PC-9 (cell line): ENCODE measurements at regions not wholly inside any gene's neighbourhood (a gene's known extent, or its start where the extent isn't known, plus 50 kb on each side); places are given as distances from the start of the nearest gene placed in this dataset.

Experiments used
- BruUV-seq: library from RNA; stranded (reverse); fragments of 400-500 nt; replicated peaks from 2 replicates; lab custom pipeline; 2021; lab: Mats Ljungman, UMichigan
- CTCF ChIA-PET: fragments of 300-600 bp; sonication (Branson Sonifier 250); formaldehyde crosslinking; loops from one replicate; lab custom pipeline; 2022; ENCODE audit warnings: antibody characterized with exemption; lab: Charles Lee
- POLR2A ChIA-PET: fragments of 300-600 bp; sonication (Branson Sonifier 250); formaldehyde crosslinking; loops from one replicate; lab custom pipeline; 2022; ENCODE audit warnings: antibody characterized with exemption; ENCODE audit not compliant: unreplicated experiment; lab: Charles Lee
- DNase-seq, 2 experiments: peaks; one replicate each; pipeline versions ENCODE4 v3.0.0 to v3.0.0-alpha.2; 2015 to 2022; ENCODE audit warnings: mixed read lengths in 1 of 2
- H2AFZ ChIP-seq: fragments of 200-600 bp; sonication (generic); 2 replicates; pipeline ENCODE4 v1.8.1; 2017; ENCODE audit warnings: antibody characterized with exemption
- H3F3A ChIP-seq: fragments of 200-600 bp; sonication (generic); 2 replicates; pipeline ENCODE4 v1.8.1; 2017; ENCODE audit warnings: antibody characterized with exemption, mild to moderate bottlenecking, low read depth; ENCODE audit not compliant: insufficient read depth
- H3K27ac ChIP-seq: fragments of 200-600 bp; sonication (generic); 2 replicates; pipeline ENCODE4 v1.6.1; 2016; ENCODE audit warnings: mixed run types
- H3K27me3 ChIP-seq: fragments of 200-600 bp; sonication (generic); 2 replicates; pipeline ENCODE4 v1.6.1; 2016; ENCODE audit warnings: low read depth, mixed run types; ENCODE audit not compliant: insufficient read depth
- H3K36me3 ChIP-seq: fragments of 200-600 bp; sonication (generic); 2 replicates; pipeline ENCODE4 v1.6.1; 2016; ENCODE audit warnings: low read depth, mixed run types
- H3K4me1 ChIP-seq: fragments of 200-600 bp; sonication (generic); replicated peaks from 2 replicates; pipeline ENCODE4 v1.6.1; 2016; ENCODE audit warnings: mixed run types; ENCODE audit not compliant: insufficient read depth
- H3K4me2 ChIP-seq: fragments of 200-600 bp; sonication (generic); 2 replicates; pipeline ENCODE4 v1.6.1; 2017; ENCODE audit warnings: mixed run types
- H3K4me3 ChIP-seq: fragments of 200-600 bp; sonication (generic); 2 replicates; pipeline ENCODE4 v1.6.1; 2016; ENCODE audit warnings: mixed run types
- H3K79me2 ChIP-seq: fragments of 200-600 bp; sonication (generic); 2 replicates; pipeline ENCODE4 v1.6.1; 2017; ENCODE audit warnings: low read depth, mixed run types
- H3K9me2 ChIP-seq: fragments of 200-600 bp; sonication (generic); 2 replicates; pipeline ENCODE4 v1.8.1; 2017; ENCODE audit warnings: mild to moderate bottlenecking; ENCODE audit not compliant: insufficient read depth
- H3K9me3 ChIP-seq: fragments of 200-600 bp; sonication (generic); 2 replicates; pipeline ENCODE4 v1.8.1; 2016; ENCODE audit warnings: low read depth; ENCODE audit not compliant: insufficient read depth
- H4K20me1 ChIP-seq: fragments of 200-600 bp; sonication (generic); 2 replicates; pipeline ENCODE4 v1.8.1; 2017; ENCODE audit not compliant: insufficient read depth
- CTCF ChIP-seq: fragments of 200-600 bp; sonication (generic); conservative IDR thresholded peaks from 2 replicates; pipeline ENCODE4 v1.6.1; 2017; ENCODE audit warnings: mixed run types, antibody characterized with exemption, mild to moderate bottlenecking, moderate library complexity
- EZH2 ChIP-seq: fragments of 200-600 bp; sonication (generic); IDR thresholded peaks from 2 replicates; pipeline ENCODE4 v1.8.0; 2017; ENCODE audit warnings: antibody characterized with exemption, low read depth
- intact Hi-C: fragments of 100-400 bp; cut with micrococcal nuclease; formaldehyde crosslinking; loops from one replicate; pipeline ENCODE4 v1.10.0; 2022; ENCODE audit not compliant: unreplicated experiment

GRCh38 chr7:46970131-46970430 lies 611.8 kb downstream of the TNS3 start:
- intact Hi-C loops = no loop called here
- POLR2A ChIA-PET = no interaction called here
- peaks cover 22% of the 10 kb centered on the region; the same call in 1 of the 2 replicates for H3K9me3 ChIP-seq
- H3K36me3 ChIP-seq = no peaks in the 10 kb centered on the region
- no peaks in the 10 kb centered on the region for H4K20me1 ChIP-seq
- TF ChIP-seq EZH2 = no peak
- no peak for TF ChIP-seq CTCF
- H3K27me3 ChIP-seq = no peaks in the 10 kb centered on the region
- 0 out of 2 replicates have a peak overlapping the region, but pooled peaks have one; percentile 65 for H2AFZ ChIP-seq
- H3K79me2 ChIP-seq = no peaks in the 10 kb centered on the region
- no peak overlapping the region for H3K4me2 ChIP-seq
- no peak overlapping the region; the same call in 1 of the 2 replicates for H3K27ac ChIP-seq
- CTCF ChIA-PET = no interaction called here
- peak in 1 of 2 experiments; percentile 30 for DNase-seq
- H3F3A ChIP-seq = peaks cover 6% of the 10 kb centered on the region; the same call in 1 of the 2 replicates
- H3K9me2 ChIP-seq = no peaks in the 10 kb centered on the region
- H3K4me3 ChIP-seq = no peak overlapping the region
- H3K4me1 ChIP-seq = peaks cover 24% of the 10 kb centered on the region
- no TSS peak for BruUV-seq

GRCh38 chr7:46969303-46970130 lies 612.4 kb downstream of the TNS3 start:
- POLR2A ChIA-PET = no interaction called here
- TF ChIP-seq EZH2 = no peak
- no peak for TF ChIP-seq CTCF
- H3K79me2 ChIP-seq = no peaks in the 10 kb centered on the region
- H3K36me3 ChIP-seq = no peaks in the 10 kb centered on the region
- intact Hi-C loops = no loop called here
- no peaks in the 10 kb centered on the region for H3K27me3 ChIP-seq
- peaks cover 24% of the 10 kb centered on the region for H3K4me1 ChIP-seq
- H3K9me3 ChIP-seq = peaks cover 26% of the 10 kb centered on the region; the same call in 1 of the 2 replicates
- H3K9me2 ChIP-seq = no peaks in the 10 kb centered on the region
- no peak overlapping the region for H3K4me3 ChIP-seq
- peaks cover 6% of the 10 kb centered on the region; the same call in 1 of the 2 replicates for H3F3A ChIP-seq
- no peaks in the 10 kb centered on the region for H4K20me1 ChIP-seq
- CTCF ChIA-PET = no interaction called here
- peak overlapping the region; percentile 37 for H3K27ac ChIP-seq
- peak overlapping the region; percentile 36 for H3K4me2 ChIP-seq
- TSS peak; percentile 85 for BruUV-seq
- peak; percentile 38 to 82 for DNase-seq
- peak overlapping the region; percentile 65 for H2AFZ ChIP-seq

GRCh38 chr7:46968003-46968402 lies 613.9 kb downstream of the TNS3 start:
- no peak for DNase-seq
- ChIA-PET CTCF (no interaction called here), POLR2A (no interaction called here)
- Histone ChIP-seq H3K4me2 (no peak overlapping the region), H2AFZ (no peak overlapping the region), H3K4me1 (peaks cover 24% of the 10 kb centered on the region), H3F3A (peaks cover 6% of the 10 kb centered on the region; the same call in 1 of the 2 replicates), H3K4me3 (no peak overlapping the region), H4K20me1 (no peaks in the 10 kb centered on the region), H3K27ac (no peak overlapping the region), H3K9me3 (peaks cover 36% of the 10 kb centered on the region; the same call in 1 of the 2 replicates), H3K9me2 (no peaks in the 10 kb centered on the region), H3K36me3 (no peaks in the 10 kb centered on the region), H3K79me2 (no peaks in the 10 kb centered on the region), H3K27me3 (no peaks in the 10 kb centered on the region)
- TF ChIP-seq CTCF (no peak), EZH2 (no peak)
- intact Hi-C loops = no loop called here
- BruUV-seq = no TSS peak
